Suppressor macrophage treated with lipopolysaccharide for 4 hours (primary cell): ENCODE measurements at regions not wholly inside any gene's neighbourhood (a gene's known extent, or its start where the extent isn't known, plus 50 kb on each side); places are given as distances from the start of the nearest gene placed in this dataset.
A peak's percentile ranks its signal among the peaks of the same experiment; 100 is the strongest.

Experiments used
- DNase-seq: peaks from one replicate; pipeline ENCODE4 v3.0.0-alpha.2; 2020

- DNase-seq, result no peak
Observed at GRCh38 chr13:22102271-22102670, 431.4 kb downstream of the FGF9 start.

- DNase-seq, result peak; percentile 19
Observed at GRCh38 chr13:22103046-22104027, 432.5 kb downstream of the FGF9 start.

- DNase-seq, result no peak
Observed at GRCh38 chr13:22106058-22106457, 435.2 kb downstream of the FGF9 start.

DNA sequence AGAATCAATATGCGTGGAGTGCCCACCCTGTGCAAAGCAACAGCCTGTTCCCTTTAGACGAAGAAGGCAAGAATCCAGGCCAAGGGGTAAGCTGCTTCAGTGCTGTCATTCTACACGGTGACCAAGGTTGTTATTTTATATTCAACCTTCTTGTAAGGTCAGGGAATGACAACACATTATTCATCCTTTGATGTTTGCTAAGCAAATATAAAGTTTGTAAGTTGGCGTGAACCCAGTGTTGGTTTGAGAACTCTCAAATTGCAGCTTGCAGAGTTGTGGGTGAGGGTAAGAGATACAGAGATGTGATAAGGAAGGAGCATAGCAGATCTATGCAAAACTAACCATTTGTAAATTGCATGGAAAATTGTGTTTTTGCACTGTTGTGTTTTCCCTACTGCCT lies 436.7 kb downstream of the FGF9 start:
- no peak for DNase-seq

GRCh38 chr13:22108283-22108942 lies 437.5 kb downstream of the FGF9 start:
- peak; percentile 36 for DNase-seq

DNA sequence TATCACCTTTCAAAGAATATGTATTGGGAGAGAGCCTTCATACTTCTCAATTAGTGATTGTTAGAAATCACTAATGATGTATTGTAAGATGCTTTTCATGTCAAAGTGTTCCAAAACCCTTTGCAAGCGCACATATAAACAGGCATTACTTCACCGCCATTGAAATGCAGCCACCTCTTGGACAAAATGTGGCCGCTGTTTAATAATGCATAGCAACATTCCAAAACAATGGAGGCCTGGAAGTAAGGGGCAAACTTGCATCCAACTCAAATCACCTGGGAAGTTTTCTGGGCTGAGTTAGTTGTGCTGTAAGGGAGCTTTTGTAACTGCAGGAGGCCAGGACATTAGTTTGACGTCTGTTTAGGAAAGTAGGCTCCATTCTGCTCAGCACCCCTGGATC lies 438.1 kb downstream of the FGF9 start:
- no peak for DNase-seq

DNA sequence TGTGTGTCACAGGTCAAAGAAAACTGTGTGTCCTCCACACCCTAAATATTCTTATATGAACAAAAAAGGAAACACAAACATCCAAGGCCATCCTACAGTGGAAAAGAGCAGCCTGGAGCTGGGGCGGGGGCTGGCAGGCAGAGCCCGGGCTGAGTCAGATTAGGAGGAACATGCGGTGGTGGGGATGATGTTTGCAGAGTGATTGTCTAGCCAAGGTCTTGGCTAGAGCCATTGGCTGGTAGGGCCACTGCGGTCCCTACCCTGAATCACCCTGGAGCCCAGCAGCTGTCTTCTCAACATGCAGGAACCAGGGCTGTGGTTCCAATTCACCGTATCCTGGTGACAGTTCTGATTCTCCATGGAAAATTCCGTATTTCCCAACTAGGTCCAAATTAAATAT lies 439.5 kb downstream of the FGF9 start:
- DNase-seq, result no peak

DNA sequence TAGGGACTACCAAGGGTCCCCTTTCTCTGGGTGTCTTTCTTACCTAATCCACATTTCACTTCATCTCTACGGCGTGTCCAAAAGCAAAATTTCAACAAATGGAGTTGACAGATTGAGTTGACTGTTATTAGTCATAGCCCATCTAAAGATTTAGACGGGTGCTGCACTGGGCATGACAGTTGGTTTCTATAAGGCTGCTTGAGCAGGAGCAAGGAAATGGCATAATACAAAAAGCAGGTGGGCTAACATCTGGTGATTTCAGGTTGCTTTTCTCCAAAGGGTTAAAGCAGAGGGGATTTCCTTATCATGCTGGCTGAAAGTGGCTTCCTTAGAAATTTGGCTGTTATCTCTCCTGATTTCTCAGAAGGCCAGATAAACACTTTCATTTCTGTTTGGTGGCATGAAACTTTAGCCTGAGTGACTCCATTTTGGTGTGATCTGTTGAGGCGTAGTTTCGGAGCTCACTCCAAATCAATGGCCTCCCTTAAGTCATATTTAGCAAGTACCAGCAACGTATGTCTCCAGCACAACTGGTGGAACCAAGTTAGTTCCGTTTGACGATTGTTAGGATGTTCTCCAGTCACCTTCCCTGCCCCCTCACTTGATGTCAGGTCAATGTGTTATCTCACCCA lies 440.4 kb downstream of the FGF9 start:
- no peak for DNase-seq

DNA sequence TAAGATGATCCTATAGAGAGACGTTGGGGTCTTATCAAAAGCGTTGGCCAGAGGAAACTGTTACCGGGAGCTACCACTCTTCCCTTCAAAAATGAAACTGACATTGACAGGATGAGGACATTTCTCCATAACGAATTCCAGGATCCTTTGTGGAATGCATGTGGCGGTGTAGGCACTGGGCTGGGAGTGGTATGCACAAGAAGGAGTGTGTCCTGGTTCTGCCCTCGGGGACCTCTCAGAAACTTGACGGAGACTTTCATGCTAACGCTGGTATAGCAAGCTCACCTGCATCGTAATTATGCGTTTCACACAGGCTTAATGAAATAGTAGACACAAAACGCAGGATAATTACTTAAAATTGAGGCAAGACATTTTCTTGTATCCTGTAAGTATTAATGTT lies 441.1 kb downstream of the FGF9 start:
- no peak for DNase-seq

GRCh38 chr13:22112956-22113745 lies 442.3 kb downstream of the FGF9 start:
- no peak for DNase-seq

- peak; percentile 95 for DNase-seq
Observed at GRCh38 chr13:22114630-22115311, 443.9 kb downstream of the FGF9 start.

DNA sequence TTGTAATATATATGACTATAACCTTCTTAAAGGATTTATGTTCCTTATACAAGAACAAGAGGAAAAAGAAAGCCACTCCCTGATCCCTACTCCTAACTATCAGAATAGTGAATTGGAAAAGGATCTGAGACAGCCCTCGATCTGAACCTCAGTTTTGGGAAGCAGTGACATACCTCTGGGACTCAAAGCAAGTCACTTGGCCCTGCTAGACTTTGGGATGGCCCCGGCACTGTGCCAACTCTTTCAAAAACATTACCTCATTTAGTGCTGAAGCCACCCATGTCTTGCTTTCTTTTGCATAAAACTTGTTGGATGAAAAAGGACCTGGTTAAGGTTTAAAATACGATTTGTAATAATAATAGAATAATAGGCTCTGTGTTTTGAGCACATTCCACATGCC lies 447.3 kb downstream of the FGF9 start:
- DNase-seq, result no peak

DNA sequence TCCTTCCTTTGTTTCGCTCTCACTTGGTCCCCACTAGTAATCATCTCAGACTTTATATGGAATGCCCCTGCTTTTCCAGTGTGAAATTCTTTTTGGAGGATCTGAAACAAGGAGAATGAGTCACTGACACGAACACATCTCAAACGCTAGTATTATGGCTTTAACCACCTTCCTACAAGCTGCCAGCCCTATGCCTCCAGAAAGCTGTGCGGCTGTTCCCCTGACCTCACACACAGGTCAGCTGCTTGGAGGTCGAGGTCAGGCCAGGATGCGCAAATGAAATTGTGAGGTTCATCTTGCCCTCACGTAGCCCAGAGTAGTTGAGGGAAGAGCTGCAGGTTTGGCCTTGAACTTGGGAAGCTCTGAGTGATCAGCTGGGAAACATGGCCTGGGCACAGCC lies 449.8 kb downstream of the FGF9 start:
- DNase-seq, result peak; percentile 16

GRCh38 chr13:22121146-22121739 lies 450.4 kb downstream of the FGF9 start:
- DNase-seq, result no peak

DNA sequence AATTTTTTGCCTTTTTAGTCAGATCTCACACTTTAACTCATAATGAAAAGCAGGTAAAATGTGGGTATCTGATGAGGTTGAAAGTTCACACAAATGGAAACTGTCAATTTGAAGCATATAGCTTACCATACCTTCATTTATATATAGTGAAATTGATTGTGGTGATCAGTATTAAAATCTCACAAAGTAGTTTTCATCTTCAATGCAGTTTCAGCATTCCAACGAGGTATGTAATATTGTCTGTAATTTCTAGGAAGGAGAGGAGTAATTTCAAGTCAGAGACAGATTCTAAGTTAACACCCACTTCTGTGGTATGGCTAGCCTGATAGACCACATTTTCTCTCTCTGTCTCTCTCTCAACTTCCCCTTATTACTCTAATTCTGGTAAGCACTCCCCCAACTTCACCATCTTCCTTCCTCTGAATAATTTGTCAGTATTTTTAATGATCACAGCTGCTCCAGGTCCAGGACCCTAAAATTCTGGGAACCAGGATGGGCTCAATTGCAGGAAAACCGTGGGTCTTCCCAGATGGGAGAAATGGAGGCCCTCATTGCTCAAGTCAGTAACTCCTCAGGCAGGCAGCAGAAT lies 455.7 kb downstream of the FGF9 start:
- peak; percentile 41 for DNase-seq

DNA sequence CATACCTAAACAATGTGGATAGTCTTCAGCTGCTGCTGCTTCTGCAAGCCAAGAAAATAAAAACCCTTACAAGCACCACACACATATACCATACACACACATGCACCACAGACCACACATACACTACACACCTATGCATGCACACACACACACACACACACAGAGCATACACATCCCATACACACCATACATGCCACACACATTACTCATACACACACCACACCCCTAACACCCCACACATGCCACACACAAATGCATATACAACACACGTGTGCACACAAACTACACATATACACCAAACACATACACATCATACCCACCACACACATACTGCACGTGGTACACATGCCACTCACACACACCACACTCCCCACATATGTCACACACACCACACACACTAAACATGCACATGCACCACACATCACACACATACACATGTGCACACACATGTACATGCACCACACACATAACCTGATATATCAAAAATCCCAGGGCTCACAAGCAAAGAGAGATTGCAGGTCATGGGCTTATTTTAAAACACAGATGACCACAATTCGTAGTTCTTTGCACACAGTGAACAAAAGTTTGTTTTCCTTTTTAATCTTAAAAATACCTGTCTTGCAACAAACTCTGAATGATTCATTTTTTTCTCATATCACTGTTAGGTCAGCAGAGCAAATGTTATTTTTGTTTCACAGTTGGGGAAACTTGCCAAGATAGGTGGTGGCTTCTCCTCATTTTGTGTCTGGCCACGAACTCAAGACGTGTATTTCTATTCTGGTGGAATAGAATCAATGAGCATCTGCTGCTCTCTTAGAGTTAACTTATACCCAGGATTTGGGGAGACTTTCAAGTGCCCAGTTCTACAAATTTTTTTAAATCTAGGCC lies 456.6 kb downstream of the FGF9 start:
- DNase-seq, result no peak

GRCh38 chr13:22128441-22129408 lies 457.9 kb downstream of the FGF9 start:
- DNase-seq, result no peak

GRCh38 chr13:22130254-22130653 lies 459.4 kb downstream of the FGF9 start:
- no peak for DNase-seq

GRCh38 chr13:22134261-22134660 lies 463.4 kb downstream of the FGF9 start:
- no peak for DNase-seq
